ENCODE measurements at regions not wholly inside any gene's neighbourhood (a gene's known extent, or its start where the extent isn't known, plus 50 kb on each side); places are given as distances from the start of the nearest gene placed in this dataset.

DNA sequence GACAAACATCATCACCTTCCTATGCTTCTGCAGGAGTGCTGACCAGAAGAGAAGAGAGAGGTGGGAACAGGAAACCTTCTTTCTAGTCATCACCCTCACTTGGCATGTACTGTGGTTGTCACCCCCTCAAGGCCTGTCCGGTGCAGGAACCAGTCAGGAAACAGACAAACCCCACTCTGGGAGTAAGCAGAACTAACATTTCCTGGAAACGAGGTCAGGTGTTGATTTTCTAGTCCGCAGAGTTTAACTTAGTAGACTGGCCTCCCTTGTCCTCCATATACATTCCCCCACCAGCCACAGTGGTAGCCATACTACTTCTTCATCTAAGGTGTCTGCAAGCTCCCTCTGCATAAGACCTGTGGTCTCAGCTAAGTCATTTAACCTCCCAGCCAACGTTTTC lies 80.7 kb upstream of the NCAM1 start:
- DNase-seq: no peak

DNA sequence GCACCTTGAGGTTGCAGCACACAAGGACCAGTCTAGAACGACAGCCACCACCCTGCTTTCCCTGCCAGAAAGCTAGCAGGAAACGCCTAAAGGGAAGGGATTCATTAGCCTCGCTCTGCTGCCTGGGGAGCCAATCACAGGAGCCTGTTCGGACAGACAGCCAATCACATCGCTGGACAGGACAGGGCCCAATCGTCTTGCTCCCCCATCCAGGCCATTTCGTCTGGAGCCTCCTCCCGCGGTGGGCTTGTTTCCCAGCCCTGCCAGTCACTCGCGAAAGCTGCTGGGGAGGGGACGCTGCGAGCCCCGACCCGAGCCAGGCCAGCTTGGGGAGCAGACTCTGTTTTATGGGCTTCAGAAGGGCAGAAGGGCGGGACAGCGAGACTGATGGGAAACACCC lies 79.8 kb upstream of the NCAM1 start:
- DNase-seq: peak; percentile 90

DNA sequence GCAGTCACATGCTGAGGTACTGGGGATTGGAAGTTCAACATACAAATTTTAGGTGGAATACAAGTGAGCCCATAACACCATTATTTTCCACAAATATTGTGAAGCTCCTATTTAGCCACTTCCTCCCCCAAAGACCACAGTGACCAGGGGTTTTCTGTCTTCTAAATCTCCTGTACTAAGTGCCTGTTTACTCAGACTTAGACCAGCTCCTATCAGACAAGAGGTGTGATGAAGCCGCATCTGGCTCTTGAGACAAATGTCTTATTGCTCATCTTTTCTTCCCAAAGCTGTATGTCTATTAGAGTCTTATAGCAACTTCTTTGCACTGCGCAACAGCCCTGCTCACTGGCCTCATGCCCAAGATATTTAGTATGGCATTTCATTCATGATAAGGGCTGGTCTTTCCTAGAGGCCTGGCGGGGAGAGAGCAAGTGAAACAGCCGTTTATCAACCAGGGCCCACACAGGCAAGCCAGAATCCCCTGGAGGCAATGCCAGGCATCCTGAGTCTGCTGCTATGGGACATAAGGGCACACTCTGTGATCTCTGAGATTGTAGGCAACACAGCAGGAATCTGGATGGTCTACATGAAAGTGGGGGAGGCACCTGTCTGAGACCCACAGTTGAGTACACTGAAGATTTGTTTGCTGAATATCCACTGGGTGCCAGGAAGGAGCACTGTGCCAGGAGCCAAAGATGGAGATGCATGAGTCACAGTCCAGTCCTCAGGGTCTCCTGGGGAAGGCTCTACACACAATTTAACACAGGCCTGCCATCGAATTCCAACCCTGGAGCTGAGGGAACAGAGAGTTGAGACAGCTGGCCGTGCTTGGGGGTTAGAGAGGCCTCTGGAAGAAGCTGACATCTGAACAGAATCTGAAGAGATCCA lies 78.5 kb upstream of the NCAM1 start:
- DNase-seq: no peak

DNA sequence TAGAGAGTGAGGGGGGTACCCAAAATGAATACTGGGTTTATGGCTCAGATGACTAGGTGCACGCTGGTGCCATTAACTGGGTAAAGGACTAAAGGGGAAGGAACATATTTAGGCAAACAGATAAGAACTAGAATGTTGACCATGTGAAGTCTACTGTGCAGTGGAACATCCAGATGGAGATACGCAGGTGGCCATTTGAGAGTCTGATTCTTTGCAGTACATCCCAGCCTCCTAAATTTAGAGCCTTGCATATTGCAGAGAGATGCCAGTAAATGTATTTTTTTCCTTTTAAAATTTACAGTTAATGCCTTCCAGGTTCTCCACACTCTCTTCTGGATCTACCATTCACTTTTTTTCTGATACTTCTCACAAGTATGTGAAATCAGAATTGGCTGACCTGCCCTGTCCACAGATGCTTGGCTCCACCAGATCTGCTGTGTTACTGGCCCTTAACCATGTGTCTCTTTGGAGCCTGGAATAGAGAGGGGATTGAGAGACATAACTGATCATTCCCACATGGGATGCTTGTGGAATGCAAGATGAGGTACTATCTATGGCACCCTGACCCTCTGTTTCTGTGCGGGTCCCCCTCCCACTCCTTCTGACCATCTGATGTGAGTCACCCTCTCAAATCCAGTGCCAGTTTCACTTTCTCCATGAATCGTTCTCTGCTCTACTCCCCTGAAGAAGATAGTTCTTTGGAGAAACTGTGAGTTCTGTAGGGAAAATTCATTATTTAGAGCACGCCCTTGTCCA lies 77.0 kb upstream of the NCAM1 start:
- DNase-seq: no peak

DNA sequence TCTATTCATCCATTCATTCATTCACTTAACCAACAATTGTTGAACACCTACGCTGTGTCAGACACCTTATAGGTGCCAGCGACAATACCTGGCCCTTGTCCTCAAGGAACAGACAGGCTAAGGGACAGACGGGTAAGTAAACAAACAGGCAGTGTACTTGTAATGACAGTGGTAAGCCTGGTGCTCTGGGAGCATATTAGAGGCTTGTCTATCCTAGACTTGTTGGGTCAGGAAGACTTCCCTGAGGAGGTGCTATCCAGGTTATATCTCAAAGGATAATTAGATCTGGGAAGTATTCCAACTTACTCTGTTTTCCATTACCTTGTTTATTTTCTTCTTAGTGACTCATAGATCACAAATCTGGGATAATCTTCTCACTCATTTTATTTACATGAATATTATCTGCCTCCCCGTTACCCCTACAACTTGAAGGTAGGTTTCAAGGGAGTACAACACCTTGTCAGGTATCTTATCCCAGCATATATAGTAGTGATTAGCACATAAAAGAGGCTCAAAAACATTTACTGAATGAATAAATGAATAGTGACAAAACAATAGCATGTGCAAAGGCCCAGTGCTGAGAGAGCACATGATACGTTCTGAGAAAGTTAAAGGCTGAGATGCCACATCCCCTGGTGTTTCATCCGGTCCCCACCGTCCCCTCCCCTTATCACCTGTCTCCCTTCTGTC lies 75.3 kb upstream of the NCAM1 start:
- DNase-seq: no peak

DNA sequence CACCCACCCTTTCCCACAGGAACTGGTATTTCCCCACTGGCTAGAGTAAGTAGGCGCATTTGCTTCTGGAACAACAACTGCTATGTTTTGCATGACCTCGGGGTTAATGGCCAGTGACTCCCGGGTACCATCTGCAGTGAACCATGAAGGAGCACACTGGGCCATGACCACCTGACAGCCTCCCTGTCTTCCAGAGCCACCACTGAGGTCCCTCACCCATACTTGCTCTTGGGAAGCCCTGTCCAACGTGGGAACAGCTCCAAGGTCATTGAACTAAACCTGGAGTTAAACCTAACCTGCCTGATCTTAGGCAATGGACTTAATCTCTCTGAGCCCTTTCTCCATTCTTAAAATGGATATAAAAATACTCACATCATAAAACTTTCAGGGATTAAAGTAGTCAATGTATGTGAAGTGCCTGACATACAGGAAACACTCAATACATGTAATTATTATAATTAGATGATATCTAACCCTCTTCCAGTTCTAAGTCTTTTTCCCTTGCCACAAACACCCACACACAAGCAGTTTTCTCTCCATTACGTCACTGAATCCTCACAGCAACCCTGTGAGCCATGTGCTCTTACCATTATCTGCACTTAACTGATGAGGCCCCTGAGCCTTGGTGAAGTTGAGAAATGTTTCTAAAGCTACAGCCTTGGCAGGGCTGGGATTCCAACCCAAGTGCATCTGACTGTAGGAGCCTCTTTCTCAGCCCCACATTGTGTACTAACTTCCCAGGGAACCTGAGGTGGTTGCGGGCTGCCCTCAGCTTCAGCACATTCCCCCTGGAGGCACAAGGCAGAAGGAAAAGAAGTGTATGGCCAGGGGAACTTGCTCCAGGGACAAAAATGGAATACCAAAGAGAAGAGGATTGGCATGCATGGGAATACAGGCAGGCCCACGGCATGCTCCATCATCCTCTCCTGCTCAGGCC lies 74.5 kb upstream of the NCAM1 start:
- DNase-seq: no peak

DNA sequence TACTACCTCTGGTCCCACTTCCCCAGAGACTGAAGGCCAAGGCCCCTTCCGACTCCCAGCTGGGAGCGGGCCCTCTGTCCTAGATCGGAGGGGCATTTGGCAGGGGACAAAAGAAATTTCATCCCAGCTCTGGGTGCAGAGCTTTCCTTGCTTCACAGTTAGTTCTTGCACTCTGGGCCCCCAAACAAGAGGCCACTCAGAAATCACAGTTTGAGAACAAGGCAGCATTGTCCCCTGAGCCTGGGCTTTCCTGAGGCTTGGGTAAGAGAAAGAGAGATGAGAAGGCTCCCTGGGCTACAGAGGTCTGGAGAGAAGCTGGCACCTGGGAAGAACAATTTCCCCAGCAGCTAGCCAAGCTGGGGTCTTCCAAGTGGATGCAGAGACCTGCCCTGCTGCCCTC lies 71.8 kb upstream of the NCAM1 start:
- DNase-seq: no peak

DNA sequence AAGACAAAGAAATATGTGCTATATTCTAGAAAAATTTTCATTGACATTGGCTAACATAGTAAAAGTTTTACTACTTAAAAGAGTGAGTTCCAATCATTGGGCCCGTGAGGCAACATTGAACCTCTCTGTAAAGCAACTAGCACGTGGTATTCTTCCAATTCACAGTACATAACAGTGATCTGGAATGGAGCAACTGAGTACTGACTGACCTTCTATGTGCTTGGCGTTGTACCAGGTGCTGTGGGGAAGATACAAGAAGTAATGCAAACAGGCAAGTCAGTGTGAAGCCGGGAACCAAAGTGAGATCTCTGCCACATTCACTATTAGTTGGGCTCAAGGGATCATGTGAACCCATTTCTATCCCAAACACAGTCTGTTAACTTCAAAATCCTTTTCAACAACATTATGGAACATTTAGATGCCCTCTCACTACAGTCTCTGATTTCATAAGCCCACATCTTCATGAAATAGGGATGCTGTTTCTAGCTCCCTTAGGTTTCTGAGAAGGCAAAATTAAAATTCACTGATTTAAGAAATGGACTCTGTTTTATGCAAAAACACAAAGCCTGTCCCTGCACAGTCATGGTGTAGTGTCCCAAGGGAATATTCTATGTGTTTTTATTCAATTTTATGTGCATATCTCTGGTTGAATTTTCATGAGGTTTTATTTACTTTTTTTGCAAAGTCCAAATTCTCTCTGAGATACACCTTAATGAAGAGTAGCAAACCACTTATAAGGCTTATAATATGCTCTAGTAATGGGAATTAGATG lies 61.8 kb upstream of the NCAM1 start:
- no peak for DNase-seq

DNA sequence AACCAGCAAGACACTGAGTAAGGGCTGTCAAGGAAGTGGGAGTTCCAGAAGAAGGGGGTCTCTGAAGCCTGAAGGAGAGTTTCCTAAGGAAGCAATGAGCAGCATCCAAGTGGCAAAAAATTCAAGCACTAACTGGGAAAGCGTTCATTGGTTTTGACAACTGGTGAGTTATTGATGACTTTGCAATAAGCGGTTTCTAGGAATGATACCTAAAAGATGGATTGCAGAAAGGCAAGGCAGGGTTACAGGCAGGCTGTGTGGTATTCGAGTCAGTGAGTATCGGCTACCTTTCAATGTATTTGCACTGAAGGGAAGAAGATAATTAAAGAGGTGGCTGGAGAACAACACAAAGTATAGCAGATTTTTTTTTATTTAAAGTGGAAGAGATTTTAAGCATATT lies 59.3 kb upstream of the NCAM1 start:
- no peak for DNase-seq

DNA sequence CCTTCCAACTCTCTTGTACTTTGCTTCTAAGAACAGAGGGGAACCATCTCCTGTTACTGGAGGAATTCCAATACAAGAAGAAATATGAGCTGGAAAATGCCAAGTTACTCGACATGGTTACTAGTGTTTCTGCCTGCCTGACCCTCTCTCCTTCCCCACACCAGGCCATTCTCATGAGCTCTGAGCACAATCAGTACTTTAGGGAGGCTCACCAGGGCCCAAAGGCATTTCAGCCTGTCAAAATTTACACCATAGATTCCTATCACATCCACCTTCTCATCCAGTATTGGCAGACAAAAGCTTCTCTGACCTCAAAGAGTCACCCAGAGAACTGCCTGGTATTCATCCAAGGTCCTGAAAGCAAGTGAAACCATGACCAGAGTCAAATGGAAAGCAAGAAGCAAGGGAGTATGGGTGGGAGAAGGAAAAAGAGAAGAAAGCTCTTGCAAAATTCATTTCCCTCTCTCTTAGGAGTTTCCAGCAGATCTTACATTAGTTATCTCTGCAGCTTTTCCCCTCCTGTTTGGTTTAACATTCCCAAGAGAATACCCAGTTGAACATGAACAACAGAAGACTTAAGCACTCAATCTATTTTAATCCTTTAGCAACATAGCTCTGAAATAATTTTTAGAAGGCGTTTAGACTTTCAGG lies 58.7 kb upstream of the NCAM1 start:
- DNase-seq: no peak

DNA sequence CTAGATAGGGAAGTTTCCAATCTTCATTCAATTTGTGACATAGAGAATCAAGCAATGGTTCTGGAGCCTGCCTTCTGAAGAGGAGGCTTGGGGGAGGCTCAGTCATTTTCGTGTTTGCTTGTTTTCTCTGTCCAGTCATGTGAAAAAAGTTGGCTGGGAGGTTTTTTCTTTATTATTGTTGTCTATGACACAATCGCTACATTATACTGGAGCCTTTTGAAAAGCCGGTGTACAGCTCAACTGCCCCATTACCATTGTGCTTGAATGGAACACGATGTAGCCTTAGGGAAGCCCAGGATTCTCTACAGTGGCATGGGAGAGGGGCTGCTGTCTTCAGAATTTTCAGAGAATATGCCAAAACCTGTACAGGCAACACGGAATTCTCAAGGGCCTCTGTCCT lies 57.9 kb upstream of the NCAM1 start:
- no peak for DNase-seq

DNA sequence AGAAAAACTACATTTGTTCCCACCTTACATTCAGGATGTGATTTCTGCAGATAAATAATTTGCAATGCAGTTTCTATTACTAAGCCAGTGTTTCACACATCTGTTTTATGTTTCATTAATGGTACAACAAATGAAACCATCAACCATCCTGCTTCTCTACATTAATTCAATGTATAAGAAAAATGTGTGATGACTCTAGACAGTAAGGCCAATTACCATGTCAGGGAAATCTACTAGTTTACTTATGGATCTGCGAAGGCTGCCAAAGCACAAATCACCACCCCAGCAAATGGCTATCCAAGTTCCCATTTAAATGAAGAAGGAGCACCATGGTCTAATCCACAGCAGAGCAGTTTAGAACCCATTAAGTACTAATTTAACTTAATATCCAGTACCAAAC lies 50.1 kb upstream of the NCAM1 start:
- DNase-seq: no peak
